ENCODE measurements at regions not wholly inside any gene's neighbourhood (a gene's known extent, or its start where the extent isn't known, plus 50 kb on each side); places are given as distances from the start of the nearest gene placed in this dataset.

- TF ChIP-seq JUN (IDR thresholded peaks at IDR 0.05; ENCODE audit: borderline replicate concordance, insufficient read depth, insufficient read length, low read depth): no peak
- TF ChIP-seq MYC (IDR thresholded peaks at IDR 0.05; ENCODE audit: low read depth, low read length): no peak
- TF ChIP-seq GATA2 (IDR thresholded peaks at IDR 0.05; ENCODE audit: insufficient read depth, insufficient read length, low read depth, low read length): no peak
- Histone ChIP-seq H3K79me2 (ENCODE audit: control insufficient read depth, insufficient read depth, low read length) (no peaks in the 10 kb centered on the region), H3K4me2 (ENCODE audit: insufficient read depth, low read length) (no peak overlapping the region), H3K27ac (ENCODE audit: insufficient read depth, low read depth, low read length) (no peak overlapping the region), H3K9ac (replicated peaks; ENCODE audit: extremely low read depth, insufficient read depth, low read length) (no peak overlapping the region), H2AFZ (ENCODE audit: low read depth, low read length) (no peak overlapping the region), H4K20me1 (replicated peaks; ENCODE audit: control insufficient read depth, extremely low read depth, insufficient read depth, low read length) (no peaks in the 10 kb centered on the region), H3K36me3 (ENCODE audit: control insufficient read depth in 2 of 2, extremely low read depth in 1 of 2, insufficient read depth in 2 of 2, low read length in 2 of 2) (no peaks in the 10 kb centered on the region), H3K27me3 (ENCODE audit: control insufficient read depth in 2 of 2, insufficient read depth in 2 of 2, low read length in 2 of 2) (no peaks in the 10 kb centered on the region), H3K9me3 (replicated peaks; ENCODE audit: control insufficient read depth, insufficient read depth, low read length) (no peaks in the 10 kb centered on the region), H3K4me3 (replicated peaks in 1 of 3; ENCODE audit: insufficient read depth in 1 of 3, low read depth in 1 of 3, low read length in 3 of 3) (no peak overlapping the region), H3K4me1 (ENCODE audit: control insufficient read depth, extremely low read depth, insufficient read depth, low read length) (no peaks in the 10 kb centered on the region), H3K9me1 (replicated peaks; ENCODE audit: control insufficient read depth, extremely low read depth, insufficient read depth, low read length) (no peaks in the 10 kb centered on the region)
- intact Hi-C loops (cut with micrococcal nuclease): loop anchor here (5.0 kb wide), 1 partner anchor 250 kb away; the partner anchor contains the start of gene LOXHD1
- no peak for DNase-seq (ENCODE audit: low read depth, low spot score)
- ChIA-PET POLR2A (no interaction called here), CTCF (interaction anchor here (1.8 kb wide), 1 partner anchor 251 kb away, joined by 4 read pairs; no protein-coding TSS in a partner anchor)
- FAIRE-seq: no peak
- BruUV-seq (replicated peaks): no TSS peak
- dilution Hi-C loops (cut with MboI; ENCODE audit: extremely low pct_ligation_motif_present, low sequenced_read_pairs): no loop called here
These were observed 249.4 kb downstream of the LOXHD1 start for GRCh38 chr18:46407486-46408166.

GRCh38 chr18:46408334-46408987, 248.6 kb downstream of the LOXHD1 start:
- no peaks in the 10 kb centered on the region for H3K9me3 ChIP-seq (replicated peaks; ENCODE audit: control insufficient read depth, insufficient read depth, low read length)

More at GRCh38 chr18:46408334-46408987, 248.6 kb downstream of the LOXHD1 start:
- Histone ChIP-seq H3K27me3 (ENCODE audit: control insufficient read depth in 2 of 2, insufficient read depth in 2 of 2, low read length in 2 of 2) (no peaks in the 10 kb centered on the region), H3K9me1 (replicated peaks; ENCODE audit: control insufficient read depth, extremely low read depth, insufficient read depth, low read length) (no peaks in the 10 kb centered on the region), H3K36me3 (ENCODE audit: control insufficient read depth in 2 of 2, extremely low read depth in 1 of 2, insufficient read depth in 2 of 2, low read length in 2 of 2) (no peaks in the 10 kb centered on the region), H3K4me3 (replicated peaks in 1 of 3; ENCODE audit: insufficient read depth in 1 of 3, low read depth in 1 of 3, low read length in 3 of 3) (no peak overlapping the region), H2AFZ (ENCODE audit: low read depth, low read length) (no peak overlapping the region), H4K20me1 (replicated peaks; ENCODE audit: control insufficient read depth, extremely low read depth, insufficient read depth, low read length) (no peaks in the 10 kb centered on the region), H3K27ac (ENCODE audit: insufficient read depth, low read depth, low read length) (no peak overlapping the region), H3K9ac (replicated peaks; ENCODE audit: extremely low read depth, insufficient read depth, low read length) (no peak overlapping the region), H3K79me2 (ENCODE audit: control insufficient read depth, insufficient read depth, low read length) (no peaks in the 10 kb centered on the region), H3K4me1 (ENCODE audit: control insufficient read depth, extremely low read depth, insufficient read depth, low read length) (no peaks in the 10 kb centered on the region), H3K4me2 (ENCODE audit: insufficient read depth, low read length) (no peak overlapping the region)
- intact Hi-C loops (cut with micrococcal nuclease) (loop anchor here (5.0 kb wide), 1 partner anchor 249 kb away; the partner anchor contains the start of gene LOXHD1), dilution Hi-C loops (cut with MboI; ENCODE audit: extremely low pct_ligation_motif_present, low sequenced_read_pairs) (no loop called here)
- FAIRE-seq (no peak), DNase-seq (ENCODE audit: low read depth, low spot score) (no peak)
- BruUV-seq (replicated peaks): no TSS peak
- CTCF ChIA-PET: interaction anchor here (1.8 kb wide), 1 partner anchor 250 kb away, joined by 4 read pairs; no protein-coding TSS in a partner anchor
- POLR2A ChIA-PET: no interaction called here
- TF ChIP-seq EZH2 (IDR thresholded peaks at IDR 0.05; ENCODE audit: borderline replicate concordance, low read depth, low read length, severe bottlenecking) (no peak), MYC (IDR thresholded peaks at IDR 0.05; ENCODE audit: low read depth, low read length) (no peak), GATA2 (IDR thresholded peaks at IDR 0.05; ENCODE audit: insufficient read depth, insufficient read length, low read depth, low read length) (no peak), POLR2AphosphoS5 (IDR thresholded peaks at IDR 0.05; ENCODE audit: insufficient read depth, low read depth, low read length) (no peak), POLR2A (IDR thresholded peaks at IDR 0.05; ENCODE audit: low read depth, low read length) (no peak), CTCF (IDR thresholded peaks at IDR 0.05; ENCODE audit: extremely low read depth in 1 of 2, insufficient read depth in 1 of 2, low read depth in 1 of 2, low read length in 2 of 2) (no peak), FOS (IDR thresholded peaks at IDR 0.05; ENCODE audit: borderline replicate concordance, insufficient read depth, low read length) (no peak), JUN (IDR thresholded peaks at IDR 0.05; ENCODE audit: borderline replicate concordance, insufficient read depth, insufficient read length, low read depth) (no peak), MAX (IDR thresholded peaks at IDR 0.05; ENCODE audit: insufficient read depth, insufficient read length) (no peak)
